ENCODE measurements at regions not wholly inside any gene's neighbourhood (a gene's known extent, or its start where the extent isn't known, plus 50 kb on each side); places are given as distances from the start of the nearest gene placed in this dataset.

GRCh38 chr1:203403586-203403985 lies 52.7 kb upstream of the FMOD start:
- no peak for TF ChIP-seq CTCF (IDR thresholded peaks at IDR 0.05)
- TF ChIP-seq POLR2A (IDR thresholded peaks at IDR 0.05), result no peak
